Left hindlimb (tissue), 1 donor: ENCODE measurements at regions not wholly inside any gene's neighbourhood (a gene's known extent, or its start where the extent isn't known, plus 50 kb on each side); places are given as distances from the start of the nearest gene placed in this dataset.

Source experiments
- DNase-seq: peaks from one replicate; pipeline ENCODE4 v3.0.0-alpha.2; 2018

DNA sequence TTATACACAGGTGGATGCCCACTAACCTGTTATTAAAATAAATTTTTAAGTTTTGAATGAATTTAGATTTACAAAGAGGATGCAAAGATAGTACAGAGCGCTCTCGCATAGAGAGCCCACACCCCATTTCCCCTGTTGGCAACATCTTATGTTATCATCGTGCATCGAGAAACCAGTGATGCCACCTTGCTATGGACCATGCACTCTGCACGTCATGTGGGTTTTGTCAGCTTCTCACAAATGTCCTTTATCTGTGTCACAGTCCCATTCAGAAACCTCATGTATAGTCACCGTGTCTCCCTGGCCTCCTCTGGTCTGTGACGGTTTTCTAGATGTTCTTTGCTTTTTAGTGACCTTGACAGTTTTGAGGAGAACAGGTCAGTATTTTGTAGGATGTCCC lies 60.0 kb downstream of the ING1 start:
- no peak for DNase-seq

DNA sequence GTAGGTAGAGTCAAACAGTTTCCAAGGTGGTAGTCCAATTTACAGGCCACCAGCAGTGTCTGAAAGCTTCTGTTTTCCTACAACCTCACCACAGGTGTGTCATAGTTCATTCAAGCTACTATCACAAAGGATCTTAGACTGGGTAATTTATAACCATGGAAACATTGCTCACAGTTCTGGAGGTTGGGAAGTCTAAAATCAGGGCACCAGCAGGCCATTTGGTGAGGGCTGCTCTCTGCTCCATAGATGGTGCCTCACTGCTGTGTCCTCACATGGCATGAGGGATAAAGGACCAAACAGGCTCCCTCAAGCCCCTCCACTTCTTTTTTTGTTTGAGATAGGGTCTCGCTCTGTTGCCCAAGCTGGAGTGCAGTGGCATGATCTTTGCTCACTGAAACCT lies 60.6 kb downstream of the ING1 start:
- no peak for DNase-seq

DNA sequence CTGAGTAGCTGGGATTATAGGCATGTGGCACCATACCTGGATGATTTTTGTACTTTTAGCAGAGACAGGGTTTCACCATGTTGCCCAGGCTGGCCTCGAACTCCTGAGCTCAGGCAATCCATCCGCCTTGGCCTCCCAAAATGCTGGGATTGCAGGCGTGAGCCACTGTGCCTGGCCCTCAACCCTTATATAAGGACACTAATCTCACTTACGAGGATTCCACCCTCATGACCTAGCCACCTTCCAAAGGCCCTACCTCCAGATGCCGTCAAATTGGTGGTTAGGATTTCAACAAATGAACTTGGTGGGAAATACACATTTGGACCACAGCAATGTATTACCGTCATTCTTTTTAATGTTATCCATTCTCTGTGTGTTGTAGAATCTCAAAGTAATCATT lies 61.0 kb downstream of the ING1 start:
- DNase-seq = no peak

DNA sequence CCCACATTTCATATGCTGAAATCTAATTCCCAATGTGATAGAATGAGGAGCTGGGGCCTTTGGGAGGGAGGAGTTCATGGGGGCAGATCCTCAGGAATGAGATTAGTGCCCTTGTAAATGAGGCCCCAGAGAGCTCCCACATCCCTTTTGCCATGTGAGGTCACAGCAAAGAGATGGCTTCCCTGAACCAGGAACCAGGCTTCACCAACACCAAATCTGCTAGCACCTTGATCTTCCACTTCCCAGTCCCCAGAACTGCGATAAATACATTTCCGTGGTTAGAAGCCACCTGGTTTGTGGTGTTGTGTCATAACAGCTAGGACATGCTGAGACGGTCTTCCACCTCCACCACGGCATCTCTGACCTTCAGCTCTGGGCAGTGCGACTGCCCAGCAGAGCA lies 62.1 kb downstream of the ING1 start:
- DNase-seq = no peak

DNA sequence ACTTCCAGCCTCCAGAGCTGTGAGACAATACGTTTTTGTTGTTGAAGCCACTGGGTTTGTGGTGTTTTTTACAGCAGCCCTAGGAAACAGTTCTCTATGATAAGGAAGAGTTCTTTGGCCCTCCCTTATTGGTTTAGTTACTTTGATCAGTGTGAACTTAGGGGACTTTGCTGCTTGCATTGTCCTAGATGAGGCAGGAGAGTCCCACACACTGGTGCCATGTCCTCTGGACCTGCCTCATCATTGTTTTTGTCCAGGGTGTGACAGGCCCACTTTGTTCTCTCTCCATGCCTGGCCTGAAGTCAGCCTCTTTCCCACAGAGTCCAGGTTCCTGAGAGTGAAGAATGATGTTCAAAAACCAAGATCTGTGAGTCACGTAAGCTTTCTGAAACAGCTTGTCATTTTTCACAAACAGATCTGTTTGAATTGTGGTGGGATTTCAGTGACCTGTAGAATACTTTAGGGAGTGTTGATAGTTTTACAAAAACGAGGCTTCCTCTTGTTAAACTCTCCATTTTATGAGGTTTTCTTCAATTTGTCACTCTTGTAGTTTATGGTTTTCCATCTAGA lies 63.8 kb downstream of the ING1 start:
- no peak for DNase-seq

DNA sequence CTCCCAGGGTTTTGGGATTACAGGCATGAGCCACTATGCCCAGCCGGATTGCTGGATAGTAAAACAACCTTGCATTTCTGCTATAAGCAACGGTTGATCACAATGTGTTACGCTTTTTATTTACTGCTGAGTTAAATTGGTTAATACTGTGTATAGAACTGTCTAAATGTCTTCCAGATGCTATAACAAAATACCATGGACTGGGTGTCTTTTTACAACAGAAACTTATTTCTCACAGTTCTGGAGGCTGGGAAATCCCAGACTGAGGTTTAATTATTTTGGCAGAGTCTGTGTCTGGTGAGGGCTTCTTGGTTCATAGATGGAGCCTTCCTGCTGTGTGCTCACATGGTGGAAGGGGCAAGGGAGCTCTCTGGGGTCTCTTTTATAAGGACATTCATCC lies 65.5 kb downstream of the ING1 start:
- no peak for DNase-seq

DNA sequence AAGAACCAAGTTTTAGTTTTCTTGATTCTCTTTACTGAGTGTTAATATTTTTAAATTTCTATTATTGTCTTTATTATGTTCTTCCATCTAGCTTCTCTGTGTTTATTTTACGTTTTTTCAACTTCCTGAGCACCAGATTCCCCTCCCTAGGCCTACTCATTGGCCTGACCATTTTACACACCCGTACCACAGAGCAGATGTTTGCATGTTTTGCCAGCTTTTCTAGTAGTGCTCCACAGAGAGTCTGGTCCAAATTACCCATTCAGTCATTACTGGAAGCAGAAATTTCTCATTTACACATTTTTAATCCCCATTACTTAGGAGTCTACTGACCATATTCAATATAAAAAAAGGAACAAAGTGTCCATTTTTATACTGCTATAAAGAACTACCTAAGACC lies 66.9 kb downstream of the ING1 start:
- DNase-seq = no peak

DNA sequence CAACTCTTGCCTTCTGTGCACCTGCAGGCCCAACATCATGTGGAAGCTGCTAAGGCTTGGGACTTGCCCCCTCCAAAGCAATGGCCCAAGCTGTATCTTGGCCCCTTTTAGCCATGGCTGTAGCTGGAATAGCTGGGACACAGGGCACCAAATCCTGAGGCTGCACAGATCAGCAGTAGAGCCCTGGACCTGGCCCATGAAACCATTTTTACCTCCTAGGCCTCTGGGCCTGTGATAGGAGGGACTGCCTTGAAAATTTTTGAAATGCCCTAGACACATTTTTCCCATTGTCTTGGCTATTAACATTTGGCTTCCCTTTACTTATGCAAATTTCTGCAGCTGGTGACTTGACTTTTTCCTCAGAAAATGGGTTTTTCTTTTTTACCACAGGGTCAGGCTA lies 68.7 kb downstream of the ING1 start:
- no peak for DNase-seq

DNA sequence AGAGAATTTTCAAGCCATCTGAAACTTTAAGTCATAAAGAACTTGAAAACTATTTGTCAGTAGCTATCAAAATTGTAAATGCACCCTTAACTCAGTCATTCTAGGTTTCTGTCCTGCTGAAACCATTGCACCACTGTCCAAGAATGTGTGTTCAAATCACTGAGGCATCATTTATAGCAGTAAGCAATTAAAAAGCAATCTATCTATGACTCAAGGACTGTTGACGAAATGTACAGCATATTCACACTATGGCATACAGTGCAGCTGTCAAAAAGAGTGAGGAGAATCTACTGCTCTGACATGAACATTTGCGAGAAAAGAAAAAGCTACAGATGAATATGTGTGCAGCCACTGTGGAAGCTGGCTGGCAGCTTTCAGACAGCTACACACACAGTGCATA lies 71.2 kb downstream of the ING1 start:
- no peak for DNase-seq

DNA sequence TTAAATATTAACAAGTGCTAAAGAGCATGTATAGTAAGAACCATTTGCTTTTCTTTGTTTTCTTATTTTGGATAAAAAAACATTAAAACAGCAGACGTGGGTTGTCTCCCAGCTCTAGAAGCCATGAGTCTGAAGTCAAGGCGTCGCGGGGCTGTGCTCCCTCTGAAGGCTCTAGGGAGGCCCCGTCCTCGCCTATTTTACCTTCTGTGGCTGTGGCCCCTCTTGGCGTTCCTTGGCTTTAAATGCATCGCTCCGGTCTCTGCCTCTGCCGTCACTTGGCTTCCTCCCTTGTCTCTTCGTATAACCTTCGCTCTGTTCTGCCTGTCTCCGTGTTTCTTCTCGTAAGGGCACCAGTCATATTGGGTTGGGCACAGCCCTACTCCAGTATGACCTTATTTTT lies 75.3 kb downstream of the ING1 start:
- no peak for DNase-seq

DNA sequence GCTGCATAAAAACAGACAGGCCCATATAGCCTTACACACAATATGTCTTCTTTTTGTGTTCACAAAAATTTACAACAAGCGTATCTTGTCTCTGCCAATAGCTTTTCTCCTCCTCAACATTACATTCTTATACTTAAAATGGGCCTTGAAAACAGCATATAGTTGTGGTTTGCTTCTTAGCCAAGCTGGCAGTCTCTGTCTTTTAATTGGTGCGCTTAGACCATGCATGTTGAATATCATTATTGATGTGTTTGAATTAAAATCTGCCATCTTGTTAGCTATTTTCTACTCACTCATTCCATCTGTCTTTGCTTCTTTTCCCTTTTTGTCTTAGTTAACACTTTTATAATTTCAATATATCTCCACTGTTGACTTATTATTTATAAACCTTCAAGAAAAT lies 76.4 kb downstream of the ING1 start:
- DNase-seq = no peak

DNA sequence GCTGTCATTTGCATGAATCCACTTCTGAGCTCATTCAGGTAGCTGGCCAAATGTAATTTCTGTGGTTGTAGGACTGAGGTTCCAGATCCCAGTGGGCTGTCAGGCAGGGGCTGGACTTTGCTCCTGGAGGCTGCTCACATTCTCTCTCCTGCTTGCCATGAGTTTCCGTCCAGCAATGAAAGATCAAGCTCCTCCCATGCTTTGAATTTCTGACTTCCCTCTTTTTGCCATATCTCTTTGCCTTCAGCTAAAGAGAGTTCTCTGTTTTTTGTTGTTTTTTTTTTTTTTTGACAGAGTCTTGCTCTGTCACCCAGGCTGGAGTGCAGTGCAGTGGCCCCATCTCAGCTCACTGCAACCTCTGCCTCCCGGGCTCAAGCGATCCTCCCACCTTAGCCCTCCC lies 76.9 kb downstream of the ING1 start:
- DNase-seq = no peak

DNA sequence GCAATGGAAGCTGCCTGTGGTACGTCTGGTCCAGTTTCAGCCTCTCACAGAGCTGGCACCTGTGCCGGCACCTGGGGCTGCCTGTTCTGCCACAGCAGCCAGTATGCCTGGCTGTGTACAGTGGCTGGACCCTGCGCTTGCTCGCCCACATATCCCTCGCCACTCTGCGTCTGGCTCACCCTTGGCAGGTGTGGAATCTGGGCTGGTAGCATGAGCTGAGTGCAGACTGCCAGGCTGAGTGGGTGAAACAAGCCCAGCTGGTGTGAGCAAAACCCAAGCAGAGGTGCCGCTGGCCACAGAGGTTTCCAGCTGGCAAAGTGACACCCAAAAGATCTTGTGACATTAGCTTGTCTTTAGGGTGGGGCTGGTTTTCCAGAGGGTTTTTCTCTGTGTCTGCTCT lies 80.7 kb downstream of the ING1 start:
- DNase-seq = no peak

DNA sequence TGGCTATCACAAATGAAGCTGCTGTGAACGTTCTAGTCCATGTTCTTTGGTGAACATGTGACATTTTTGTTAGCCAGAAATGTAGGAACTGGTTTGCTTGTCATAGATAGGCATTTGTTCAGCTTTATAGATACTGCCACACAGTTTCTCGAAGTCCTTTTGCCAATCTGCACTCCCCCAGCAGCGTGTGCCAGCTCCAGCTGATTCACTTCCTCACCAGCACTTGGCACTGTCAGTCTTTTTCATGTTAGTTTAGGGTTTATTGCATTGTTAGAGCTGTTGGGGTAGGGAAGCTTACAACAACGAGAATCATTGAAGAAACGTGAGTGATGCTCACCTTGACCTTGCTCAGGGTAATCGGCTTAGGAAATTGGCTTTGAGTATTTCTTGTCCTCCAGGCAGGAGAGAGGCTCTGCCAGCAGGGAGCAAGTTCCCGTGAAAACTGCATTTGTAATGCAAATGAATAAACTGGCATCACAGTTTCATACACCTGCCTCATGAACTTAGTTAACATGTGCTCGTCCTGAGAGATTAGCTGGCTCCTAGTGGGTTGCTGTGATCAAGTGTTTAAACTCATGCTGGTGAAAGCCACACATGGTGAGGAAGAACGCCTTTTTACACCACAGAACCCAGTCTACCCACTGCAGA lies 83.9 kb downstream of the ING1 start:
- DNase-seq = no peak

DNA sequence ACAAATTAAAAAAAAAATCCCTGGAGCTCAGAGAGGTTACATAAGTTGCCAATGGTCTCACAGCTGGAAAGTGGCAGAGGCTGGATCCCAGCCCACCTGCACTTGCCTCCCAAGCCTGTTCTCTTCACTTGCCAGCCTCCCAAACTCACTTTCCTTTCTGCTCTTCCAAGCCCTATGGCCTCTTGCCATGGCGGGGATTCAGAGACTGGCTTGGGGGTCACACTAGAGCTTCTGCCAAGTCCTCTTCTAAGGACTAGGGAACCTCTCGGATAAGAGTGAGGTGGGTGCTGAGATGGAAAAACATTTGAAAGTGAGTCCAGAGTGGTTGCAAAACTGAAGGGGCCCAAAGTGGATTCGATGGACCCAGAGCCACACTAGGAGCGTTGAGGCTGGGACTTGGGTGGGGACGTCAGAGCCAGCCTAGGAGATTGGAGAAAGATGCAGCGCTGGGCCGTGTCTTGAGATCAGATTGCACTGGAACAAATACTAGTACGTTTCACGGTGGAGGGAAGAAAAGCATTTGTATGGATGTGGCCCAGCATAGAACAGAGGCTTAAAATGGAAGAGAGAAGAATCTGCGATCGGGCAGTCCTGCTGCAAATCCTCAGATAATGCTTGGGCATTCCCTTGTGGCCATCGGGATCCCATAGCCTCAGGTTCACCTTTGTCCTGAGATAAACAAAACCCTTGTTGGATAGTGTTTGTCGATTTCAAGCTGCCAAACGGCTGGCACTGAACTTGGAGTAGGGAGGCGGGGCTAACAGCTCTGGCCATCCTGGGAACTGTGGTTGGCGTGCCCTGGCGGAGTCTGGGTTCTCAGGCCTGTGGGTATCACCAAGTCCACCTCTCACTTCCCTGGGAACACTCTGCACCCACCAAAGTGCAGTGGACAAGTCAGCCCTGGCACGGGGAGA lies 84.8 kb downstream of the ING1 start:
- peak; percentile 47 for DNase-seq

DNA sequence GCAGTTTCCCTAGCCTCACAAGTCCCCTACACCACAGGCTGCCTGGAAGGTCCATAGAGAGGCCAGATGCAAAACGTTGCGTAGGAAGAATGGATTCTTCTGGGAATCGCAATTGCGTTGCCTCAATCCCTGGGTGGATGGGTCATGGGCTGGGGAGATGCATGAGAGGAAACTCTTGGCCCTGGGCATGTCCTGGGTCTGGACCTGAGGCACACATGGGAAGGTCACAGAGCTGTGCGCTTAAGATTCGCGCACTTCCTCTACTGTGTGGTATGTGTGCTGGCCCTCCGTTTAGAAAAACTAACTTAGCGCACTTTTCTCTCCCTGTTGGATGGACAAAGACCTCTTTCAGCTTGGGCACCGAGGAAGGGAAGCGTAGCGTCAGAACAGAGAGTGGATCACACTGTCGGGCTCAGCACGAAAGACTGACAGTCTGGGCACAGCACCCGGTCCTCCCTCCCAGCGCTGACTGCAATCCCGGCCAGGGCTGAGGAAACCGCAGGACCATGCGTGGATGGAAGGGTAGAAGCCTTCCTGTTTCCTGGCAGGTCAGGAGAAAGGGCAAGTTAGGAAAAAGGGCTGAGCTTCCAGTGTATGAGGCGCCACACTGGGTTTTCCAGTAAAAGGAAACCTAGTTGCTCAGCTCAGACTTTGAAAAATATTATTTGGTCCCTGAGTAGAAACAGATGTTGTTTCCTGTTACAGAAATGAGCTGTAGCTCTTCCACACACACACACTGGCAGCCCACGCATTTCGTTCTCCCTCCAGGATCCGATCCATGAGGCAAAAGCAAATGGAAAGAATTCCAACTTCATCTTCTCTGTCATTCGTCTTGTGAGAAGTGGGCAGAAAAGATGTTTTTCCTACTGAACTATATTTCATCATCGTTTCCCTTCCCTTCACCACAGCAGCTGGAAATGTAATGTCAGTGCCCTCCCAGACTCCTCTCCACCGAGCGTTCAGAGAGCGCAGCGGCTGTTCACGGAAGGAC lies 86.0 kb downstream of the ING1 start:
- DNase-seq = peak; percentile 91

DNA sequence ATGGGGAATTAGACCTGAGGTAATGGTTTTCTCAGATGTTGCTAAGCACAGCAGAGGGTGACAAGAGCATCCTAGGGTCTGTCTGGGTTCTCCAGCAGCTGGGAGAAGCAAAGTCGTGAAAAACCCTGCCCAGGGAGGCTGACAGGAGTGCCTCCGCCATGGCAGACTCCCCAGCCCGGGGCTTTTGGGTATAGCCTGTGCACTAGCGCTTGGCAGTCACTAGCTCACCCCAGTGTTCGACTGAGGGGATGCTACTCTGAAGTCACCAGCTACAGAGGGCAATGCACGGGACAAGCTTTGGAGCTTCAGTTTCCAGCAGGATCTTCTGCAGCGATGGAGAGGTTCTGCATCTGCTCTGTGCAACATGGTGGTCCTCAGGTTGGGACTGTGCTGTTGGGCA lies 87.5 kb downstream of the ING1 start:
- DNase-seq = no peak

DNA sequence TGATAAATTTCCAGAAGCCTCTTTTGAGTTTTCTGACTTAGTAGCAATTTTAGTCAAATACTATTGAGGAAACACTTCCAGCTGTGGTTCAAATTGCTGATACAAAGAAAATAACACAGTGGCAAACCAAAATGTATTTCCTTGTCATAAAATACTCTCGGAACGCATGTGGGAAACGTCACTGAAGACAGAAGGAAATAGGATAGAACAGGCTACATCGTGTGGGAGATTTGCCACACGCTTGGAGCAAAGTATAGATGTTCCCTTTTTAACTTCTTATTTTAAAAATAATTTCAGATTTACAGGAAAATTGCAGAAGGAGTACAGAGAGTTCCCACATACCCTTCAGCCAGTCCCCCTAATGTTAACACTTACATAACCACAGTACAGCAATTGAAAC lies 88.8 kb downstream of the ING1 start:
- DNase-seq = no peak

DNA sequence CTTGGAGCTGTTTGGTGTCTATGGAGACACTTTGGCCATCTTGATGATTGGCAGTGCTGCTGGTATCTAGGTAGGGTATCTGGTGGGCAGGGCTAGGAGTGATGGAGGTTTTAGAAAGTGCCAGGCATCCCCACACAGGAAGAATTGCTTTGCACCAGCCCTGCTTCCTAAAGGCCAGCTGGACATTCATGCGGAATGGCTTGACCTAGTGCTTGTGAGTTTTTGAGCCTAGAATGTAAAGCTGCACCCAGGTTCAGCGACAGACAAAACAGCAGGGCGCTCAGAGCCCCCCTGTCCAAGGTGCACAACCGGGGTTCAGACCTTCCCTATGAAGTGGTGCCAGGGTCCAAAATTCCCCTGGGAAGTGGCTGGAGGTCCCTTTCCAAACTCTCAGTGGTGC lies 93.1 kb downstream of the ING1 start:
- DNase-seq = no peak

DNA sequence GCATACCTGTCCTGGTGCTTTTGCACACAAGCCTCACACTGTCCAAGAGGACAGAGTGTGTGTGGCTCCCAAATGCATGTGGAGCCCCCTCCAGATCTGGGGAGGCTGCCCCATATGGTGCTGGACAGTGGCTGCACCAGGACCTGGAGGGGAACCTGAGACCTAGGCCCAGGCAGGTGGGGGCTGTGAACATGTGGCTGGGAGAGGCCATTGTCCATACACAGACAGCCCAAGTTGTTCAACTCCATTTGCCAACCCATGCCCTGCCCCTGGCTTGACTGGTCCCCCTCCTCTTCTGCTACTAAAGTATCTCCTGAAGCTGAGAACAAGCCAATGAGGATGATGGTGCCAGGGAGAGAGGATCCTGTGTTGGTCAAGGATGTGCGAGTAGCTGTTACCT lies 94.0 kb downstream of the ING1 start:
- DNase-seq = no peak

DNA sequence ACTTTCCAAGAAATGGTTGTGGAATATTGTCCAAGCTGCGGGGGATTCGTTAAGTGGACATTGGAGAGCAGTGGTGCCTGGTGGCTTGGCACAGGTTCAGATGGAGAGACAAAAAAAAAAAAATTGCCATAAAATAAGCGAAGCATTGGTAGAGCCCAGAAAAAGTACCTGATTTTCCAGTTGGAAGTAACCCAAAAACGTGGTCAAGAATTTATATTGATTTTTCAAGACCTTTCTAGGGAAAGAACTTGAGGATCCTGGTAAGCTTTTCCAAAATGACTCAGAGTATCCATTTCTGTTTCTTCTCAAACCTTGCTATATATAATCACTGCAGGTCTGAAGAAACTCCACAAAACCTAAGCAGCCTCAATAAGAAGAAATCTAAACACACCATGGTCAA lies 94.6 kb downstream of the ING1 start:
- DNase-seq = no peak

DNA sequence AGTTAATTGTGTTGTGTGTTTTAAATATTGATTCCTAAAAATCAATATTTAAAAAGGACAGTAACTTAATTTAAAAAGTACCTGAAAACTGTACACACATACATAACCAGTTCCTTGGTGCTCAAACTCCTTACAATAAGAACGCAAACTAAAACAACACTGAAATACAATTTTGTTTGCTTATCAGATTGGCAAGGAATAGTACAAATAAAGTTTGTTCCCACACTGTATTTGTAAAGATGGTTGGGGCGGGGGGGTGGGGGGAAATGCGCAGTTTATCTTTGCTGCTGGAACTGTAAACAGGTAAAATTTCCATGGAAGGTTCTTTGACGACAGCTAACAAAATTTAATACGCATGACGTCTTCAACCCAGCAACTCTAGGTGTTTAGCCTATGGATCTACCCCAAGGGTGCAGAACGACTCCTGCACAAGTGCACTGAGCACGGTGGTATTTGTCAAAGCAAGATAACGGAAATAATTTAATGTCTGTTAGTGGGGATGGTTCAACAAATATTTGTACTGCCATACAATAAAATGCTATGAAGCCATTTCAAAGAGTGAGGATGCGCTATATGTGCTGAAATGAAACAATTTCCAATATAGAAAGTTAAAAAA lies 96.5 kb downstream of the ING1 start:
- no peak for DNase-seq
